Activated CD8-positive, alpha-beta memory T cell treated with anti-CD3 and anti-CD28 coated beads, Interleukin-2, amount 50 U/mL, for 1 hour (primary cell): ENCODE measurements at regions not wholly inside any gene's neighbourhood (a gene's known extent, or its start where the extent isn't known, plus 50 kb on each side); places are given as distances from the start of the nearest gene placed in this dataset.
"Not testable (repeated sequence)": the region's sequence is repeated elsewhere in the genome, so short reads cannot be mapped to it uniquely, and the experiment has no call there.

Experiments
- DNase-seq: peaks from one replicate; pipeline ENCODE4 v3.0.0-alpha.2; 2020; ENCODE audit errors: extremely low read depth

GRCh38 chr1:143784239-143784882 lies 187.4 kb downstream of the FAM72C start:
- not testable (repeated sequence) for DNase-seq

- not testable (repeated sequence) for DNase-seq
These were observed 193.6 kb downstream of the FAM72C start for GRCh38 chr1:143778178-143778577.

- DNase-seq, result not testable (repeated sequence)
These were observed 207.0 kb downstream of the FAM72C start for GRCh38 chr1:143764831-143765230.

- not testable (repeated sequence) for DNase-seq
These were observed 211.4 kb downstream of the FAM72C start for GRCh38 chr1:143760366-143760765.

DNA sequence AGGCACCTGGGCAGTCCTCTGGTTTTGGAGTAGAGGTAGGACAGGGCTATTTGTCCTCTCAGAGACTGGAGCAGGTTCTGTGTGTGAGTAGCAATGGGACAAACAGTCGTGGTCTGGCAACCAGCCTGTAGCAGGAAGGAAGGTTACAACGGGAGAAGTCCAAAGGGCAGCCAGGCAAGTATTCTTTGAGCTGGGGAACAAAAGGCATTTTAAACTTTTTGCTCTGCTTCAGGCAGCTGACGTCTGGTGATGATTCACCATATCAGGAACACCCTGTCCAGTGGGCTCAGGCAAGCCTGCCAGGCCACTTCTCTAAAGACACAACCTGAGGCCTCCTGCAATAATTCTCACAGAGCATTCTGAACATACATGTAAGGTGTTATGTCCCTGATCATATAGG lies 215.8 kb downstream of the FAM72C start:
- not testable (repeated sequence) for DNase-seq

- no peak for DNase-seq
These were observed 222.9 kb downstream of the FAM72C start for GRCh38 chr1:143748906-143749305.

- DNase-seq, result no peak
These were observed 235.2 kb downstream of the FAM72C start for GRCh38 chr1:143736562-143736961.

DNA sequence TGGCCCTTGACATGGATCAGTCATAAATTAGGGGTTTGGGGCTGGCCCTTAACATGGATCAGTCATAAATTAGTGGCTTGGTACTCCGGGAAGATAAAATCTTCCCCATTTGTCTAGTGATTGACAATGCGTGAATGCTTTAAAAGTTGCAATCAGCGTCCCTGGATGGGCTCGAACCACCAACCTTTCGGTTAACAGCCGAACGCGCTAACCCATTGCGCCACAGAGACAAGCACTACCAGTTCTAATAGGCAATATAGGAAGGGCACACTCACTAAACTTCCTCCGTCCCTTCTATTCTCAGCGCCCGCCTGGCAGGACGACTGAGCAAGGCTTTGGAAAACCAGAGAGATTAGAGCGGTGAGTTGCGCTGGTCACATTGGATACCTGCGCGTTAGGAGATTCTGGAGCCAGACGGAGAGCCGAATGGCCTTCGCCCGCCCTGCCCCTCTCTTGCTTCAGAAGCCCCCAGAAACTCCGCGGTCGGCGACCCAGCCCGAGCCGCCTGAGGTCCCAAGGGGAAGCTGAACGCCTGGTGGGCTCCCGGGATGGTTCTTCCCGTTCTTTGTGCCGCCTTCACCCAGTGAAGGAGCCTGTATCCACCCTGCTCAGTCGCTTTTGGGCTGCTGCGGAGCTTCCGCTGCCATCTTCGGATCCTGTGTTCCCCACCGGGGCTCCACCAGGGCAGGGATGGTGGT lies 235.9 kb downstream of the FAM72C start:
- DNase-seq, result no peak

DNA sequence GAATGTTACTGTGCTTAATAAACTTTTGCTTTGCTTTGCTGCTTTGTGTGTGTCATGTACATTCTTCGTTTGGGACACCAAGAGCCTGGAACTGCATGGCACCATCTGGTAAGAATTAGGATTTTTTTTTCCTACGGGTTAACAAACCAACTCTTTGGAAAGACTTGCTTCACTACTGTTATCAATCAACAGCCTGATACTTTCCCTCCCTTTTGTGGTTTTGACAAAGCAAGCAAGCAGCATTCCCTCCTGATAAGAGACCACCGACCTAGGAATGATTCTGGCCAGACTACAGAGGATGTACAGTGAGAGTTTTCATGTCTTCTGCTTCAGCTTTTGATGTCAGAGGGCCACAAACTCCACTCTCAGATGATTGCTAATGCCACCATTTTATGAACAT lies 237.5 kb downstream of the FAM72C start:
- DNase-seq, result not testable (repeated sequence)

GRCh38 chr1:143730890-143731289 lies 240.9 kb downstream of the FAM72C start:
- not testable (repeated sequence) for DNase-seq

- DNase-seq, result not testable (repeated sequence)
These were observed 242.2 kb downstream of the FAM72C start for GRCh38 chr1:143729449-143730111.

- DNase-seq, result not testable (repeated sequence)
These were observed 242.9 kb downstream of the FAM72C start for GRCh38 chr1:143728802-143729448.

DNA sequence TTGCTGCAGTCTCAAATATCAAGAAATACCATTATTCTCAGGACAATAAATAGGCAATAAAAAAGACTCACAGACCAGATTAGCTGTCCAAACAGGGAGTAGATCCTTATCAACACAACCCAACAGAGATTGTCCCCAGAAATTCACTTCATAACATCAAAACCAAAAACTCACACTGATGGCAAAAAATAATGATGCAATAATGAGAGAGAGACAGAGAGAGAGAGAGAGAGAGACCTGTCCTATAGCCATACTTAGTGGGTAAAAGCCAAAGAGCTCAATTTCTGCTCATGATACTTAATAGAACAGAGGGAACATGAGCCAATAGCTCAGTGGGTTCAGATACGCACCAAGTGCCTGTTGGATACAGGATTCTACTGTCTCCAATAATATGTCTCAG lies 244.5 kb downstream of the FAM72C start:
- no peak for DNase-seq

GRCh38 chr1:143721024-143721373 lies 250.8 kb downstream of the FAM72C start:
- no peak for DNase-seq

GRCh38 chr1:143720087-143721023 lies 251.4 kb downstream of the FAM72C start:
- no peak for DNase-seq

DNA sequence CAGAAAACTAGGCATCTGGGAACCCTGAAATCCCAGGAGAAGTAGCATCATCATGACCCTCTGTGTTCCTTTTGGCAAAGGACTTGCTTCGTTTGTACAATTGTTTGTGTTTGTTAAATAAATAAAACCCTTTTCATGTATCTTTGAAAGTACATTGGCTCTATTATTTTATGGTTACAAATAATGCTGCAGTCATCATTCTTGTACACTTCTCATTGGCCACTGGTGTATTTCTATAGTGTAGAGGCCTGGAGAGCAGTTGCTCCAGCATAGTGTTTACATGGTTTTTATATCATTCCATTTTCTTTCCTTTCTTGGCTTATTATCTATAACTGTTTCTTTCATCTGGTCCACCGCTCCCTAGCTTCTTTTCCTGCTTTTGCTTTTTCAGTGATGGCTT lies 253.3 kb downstream of the FAM72C start:
- no peak for DNase-seq

- no peak for DNase-seq
These were observed 253.8 kb downstream of the FAM72C start for GRCh38 chr1:143718021-143718420.

GRCh38 chr1:143717434-143717833 lies 254.4 kb downstream of the FAM72C start:
- no peak for DNase-seq

- not testable (repeated sequence) for DNase-seq
These were observed 256.9 kb downstream of the FAM72C start for GRCh38 chr1:143714913-143715312.

DNA sequence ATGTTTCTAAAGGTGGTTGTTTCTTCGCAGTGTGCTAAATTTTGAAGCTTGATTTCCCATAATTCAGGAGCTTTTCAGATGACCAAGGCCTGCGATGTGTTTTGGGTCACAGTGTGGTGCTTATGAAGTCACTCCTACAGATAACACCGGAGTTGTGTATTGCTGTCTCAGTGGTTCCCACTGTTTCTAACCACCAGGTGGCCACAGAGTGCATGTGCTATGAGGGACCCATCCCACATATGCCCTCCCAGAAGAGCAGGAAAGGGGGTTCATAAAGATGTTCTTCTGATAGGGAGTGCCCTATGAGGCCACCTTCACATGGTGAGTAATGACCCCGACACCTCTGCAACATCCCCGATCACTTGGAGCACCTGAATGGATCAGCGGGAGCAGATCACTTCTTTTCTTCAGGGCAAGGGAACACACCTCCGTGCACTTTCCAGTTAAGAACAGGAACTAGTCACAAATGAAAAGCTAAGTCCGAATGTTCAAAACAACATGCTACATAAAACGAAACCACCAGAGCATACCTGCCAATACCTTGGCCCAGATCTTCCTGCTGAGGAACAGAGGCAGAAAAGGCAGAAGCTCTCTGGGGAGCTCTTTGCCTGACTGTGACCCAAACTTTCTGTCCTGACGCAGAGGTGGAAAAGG lies 262.1 kb downstream of the FAM72C start:
- DNase-seq, result not testable (repeated sequence)

DNA sequence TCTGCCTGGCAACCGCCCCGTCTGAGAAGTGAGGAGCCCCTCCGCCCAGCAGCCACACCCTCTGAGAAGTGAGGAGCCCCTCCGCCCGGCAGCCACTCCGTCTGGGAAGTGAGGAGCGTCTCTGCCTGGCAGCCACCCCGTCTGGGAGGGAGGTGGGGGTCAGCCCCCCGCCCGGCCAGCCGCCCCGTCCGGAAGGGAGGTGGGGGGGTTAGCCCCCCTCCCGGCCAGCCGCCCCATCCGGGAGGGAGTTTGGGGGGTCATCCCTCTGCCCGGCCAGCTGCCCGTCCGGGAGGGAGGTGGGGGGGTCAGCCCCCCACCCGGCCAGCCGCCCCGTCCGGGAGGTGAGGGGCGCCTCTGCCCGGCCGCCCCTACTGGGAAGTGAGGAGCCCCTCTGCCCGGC lies 269.0 kb downstream of the FAM72C start:
- DNase-seq, result not testable (repeated sequence)
